NCI-H2081 (cell line): ENCODE measurements at regions not wholly inside any gene's neighbourhood (a gene's known extent, or its start where the extent isn't known, plus 50 kb on each side); places are given as distances from the start of the nearest gene placed in this dataset.
A peak's percentile ranks its signal among the peaks of the same experiment; 100 is the strongest.

ENCODE experiments used
- DNase-seq, 2 experiments: peaks; one replicate each; lab custom pipeline; 2025; lab: John Stamatoyannopoulos, UW

DNA sequence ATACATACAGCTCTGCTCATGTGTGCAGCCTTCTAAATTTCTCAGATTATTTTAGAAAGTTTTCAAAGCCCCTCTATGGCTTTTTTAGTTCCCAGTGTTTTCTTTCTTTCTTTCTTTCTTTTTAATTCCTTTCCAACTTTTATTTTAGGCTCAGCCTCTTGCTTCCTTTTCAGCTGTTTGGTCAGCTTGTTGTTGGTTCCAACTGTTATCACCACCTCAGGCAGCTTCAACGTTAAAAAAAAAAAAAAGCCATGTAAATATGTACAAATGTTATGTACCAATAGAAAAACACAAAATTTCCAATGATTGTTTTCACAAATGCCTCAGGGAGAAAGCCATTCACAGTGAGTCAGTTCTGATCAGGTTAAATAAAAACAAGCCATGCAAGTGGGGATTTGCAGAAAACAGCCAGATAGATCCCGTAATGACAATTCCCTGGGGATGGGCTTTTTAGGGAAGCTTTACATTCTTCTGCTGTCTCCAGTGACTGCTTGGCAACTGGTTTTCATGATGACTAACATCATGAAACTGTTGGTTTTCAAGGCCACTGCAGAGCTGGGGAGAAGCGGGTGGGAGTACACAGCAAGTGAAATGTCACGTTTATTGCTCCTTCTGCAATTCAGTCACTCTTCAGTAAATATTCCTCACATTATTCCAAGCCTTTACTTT lies 908.4 kb downstream of the EPHA3 start:
- DNase-seq = no peak

DNA sequence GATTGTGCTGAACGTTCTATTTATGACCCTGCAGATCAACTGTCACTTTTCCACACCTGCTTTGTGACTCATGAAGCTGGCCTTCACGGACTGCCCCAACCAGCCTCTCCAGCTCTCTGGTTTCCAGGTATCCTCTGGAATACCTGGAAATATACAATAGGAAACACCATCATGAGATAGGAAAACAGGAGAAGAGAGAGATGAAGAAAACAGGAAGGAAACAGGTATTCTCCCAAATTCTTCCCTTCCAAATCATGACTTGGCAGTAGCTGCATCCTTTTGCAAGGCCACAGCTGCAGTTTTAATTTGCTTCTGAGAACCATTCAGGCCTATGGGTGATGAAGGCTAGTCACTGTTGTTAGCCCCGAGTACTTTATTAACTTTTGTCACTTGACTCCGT lies 909.1 kb downstream of the EPHA3 start:
- no peak for DNase-seq

GRCh38 chr3:90018779-90019178 lies 911.4 kb downstream of the EPHA3 start:
- DNase-seq = no peak

- DNase-seq = no peak
These were observed 917.6 kb downstream of the EPHA3 start for GRCh38 chr3:90025019-90025418.

- no peak for DNase-seq
These were observed 919.0 kb downstream of the EPHA3 start for GRCh38 chr3:90026406-90026805.

GRCh38 chr3:90031121-90031520 lies 923.7 kb downstream of the EPHA3 start:
- DNase-seq = no peak

- peak in 1 of 2 experiments; percentile 11 for DNase-seq
These were observed 925.7 kb downstream of the EPHA3 start for GRCh38 chr3:90032980-90033641.

DNA sequence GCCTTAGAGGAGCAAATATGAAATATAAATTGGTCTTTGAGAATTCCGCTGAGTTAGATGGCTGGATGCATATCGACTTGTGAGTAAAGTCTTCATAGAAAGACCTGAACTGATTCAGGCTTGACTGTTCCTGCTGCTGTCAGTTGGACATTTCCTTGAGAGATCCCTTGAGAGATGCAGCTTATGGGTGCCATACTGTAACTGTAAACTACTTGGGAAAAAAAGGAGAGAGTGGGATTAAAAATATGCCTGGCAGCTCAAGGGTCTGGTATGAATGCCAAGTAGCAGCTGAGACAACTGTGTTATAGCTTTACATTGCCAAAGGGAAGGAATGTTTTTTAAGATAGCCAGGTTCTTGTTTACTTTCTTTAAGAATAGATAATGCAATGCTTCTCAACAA lies 926.6 kb downstream of the EPHA3 start:
- DNase-seq = no peak

GRCh38 chr3:90035643-90036042 lies 928.2 kb downstream of the EPHA3 start:
- no peak for DNase-seq

GRCh38 chr3:90036939-90037469 lies 929.6 kb downstream of the EPHA3 start:
- DNase-seq = no peak

DNA sequence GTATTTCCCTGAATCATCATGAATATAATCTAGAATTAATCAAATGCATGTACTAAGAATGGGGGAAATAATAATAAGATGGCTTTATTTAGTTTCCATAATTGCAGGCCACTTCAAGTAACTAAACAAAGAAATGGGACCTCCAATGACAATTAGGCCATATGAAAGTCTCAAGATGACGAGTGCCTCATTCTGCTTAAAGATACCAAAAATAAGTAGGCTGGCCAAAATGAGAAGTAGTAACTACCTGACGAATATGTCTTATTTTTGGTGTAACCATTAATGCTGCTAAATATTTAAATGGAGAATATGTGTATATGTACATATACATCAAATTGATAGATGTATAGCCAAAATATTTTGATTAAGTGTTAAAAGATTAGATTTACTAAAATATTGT lies 932.6 kb downstream of the EPHA3 start:
- DNase-seq = no peak

GRCh38 chr3:90040554-90040953 lies 933.1 kb downstream of the EPHA3 start:
- no peak for DNase-seq

DNA sequence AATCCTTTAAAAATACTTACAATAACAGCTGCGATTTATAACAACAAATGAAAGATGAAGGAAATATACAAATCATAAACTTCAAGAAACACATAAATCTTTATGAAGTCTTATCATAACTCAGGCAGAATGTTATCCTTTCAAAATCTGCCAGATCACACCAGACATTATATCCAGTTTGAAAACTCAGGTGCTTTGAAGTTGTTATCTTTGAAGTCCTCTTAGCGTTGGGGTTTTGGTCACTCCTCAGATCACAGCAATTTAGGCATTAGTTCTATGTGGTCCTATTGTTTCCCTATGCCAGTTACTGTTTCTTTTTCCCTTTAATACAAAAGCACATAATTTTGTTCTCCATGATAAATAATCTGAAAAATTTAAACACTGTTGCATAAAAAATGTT lies 934.6 kb downstream of the EPHA3 start:
- no peak for DNase-seq

DNA sequence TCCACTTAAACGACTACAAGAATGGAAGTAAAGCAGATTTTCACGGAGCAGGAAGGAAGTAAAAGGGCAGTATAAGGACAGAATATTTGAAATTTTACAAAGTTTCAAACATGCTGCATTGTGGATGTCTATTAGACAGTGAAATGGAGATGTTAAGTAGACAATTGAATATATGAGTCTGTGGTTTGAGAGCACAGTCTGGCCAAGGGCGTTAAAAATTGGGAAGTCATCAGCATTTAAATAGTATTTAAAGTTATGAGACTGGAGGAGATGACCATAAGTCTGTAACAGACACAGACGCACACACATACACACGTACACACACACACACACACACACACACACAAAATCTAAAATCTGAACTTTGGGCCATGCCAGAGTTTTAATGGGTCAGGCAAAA lies 935.9 kb downstream of the EPHA3 start:
- DNase-seq = no peak

- DNase-seq = no peak
These were observed 936.8 kb downstream of the EPHA3 start for GRCh38 chr3:90044084-90044816.

- DNase-seq = no peak
These were observed 945.1 kb downstream of the EPHA3 start for GRCh38 chr3:90052425-90052950.

GRCh38 chr3:90054311-90054710 lies 946.9 kb downstream of the EPHA3 start:
- no peak for DNase-seq

- no peak for DNase-seq
These were observed 948.2 kb downstream of the EPHA3 start for GRCh38 chr3:90055666-90056065.

GRCh38 chr3:90056281-90057032 lies 949.0 kb downstream of the EPHA3 start:
- no peak for DNase-seq

DNA sequence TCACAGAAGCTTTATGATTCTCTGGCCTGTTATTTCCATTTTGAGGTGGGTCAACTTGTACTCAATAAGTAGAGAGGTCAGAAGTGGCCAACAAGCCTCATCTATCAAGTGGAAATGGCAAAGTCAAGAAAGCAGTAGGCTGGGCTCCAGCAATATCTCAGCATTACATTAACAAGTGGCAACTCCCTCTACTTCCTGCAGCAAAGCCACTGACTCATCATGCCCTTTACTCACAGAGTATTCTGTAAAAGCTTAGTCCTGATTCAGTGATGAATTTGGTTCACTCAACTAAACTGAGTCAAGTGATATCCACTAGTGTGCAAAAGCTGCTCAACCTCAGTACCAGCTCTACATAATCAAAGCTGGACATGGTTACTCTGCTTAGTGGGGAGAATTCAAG lies 954.6 kb downstream of the EPHA3 start:
- DNase-seq = no peak

DNA sequence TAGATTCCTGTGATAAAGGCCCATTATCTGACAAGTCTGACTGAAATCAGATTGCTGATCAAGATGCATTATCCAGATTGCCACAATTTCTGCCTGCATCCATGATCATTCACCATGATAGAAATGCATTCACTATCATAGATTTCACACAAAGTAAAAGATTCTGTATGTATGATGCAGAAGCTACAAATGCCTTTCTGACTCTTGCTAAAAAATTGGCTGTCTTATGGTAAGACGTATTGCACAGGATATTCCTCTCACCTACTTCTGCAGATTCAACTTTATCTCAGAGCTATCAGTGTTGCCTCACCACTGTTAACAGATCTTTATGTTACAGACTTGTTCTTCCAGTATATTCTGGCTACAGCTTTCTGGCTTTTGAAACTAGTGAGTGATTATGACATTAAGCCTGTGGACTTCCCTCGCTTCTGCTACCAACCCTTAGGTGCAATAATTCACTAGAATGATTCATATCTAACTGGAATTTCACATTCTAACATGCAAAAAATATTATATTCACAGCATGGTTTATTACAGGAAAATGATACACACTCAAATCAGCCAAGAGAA lies 955.3 kb downstream of the EPHA3 start:
- DNase-seq = no peak

DNA sequence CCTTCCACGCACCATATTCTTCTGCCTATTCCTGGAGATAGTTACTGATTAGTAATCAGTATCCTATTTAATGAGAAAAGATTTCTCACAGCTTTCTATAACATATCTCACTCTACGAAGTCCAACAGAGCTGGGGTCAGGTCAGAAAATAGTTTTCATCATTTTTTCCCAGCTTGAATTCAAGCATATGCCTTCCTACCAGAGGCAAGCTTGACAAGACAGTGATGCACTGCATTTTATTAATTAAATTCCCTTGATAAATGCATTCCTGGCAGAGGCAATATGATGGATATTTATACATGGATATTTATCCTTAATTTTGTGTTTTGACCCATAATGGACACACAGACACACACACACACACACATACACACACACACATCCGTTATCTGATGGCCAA lies 961.4 kb downstream of the EPHA3 start:
- DNase-seq = no peak
